ENCODE measurements at regions not wholly inside any gene's neighbourhood (a gene's known extent, or its start where the extent isn't known, plus 50 kb on each side); places are given as distances from the start of the nearest gene placed in this dataset.

- TF ChIP-seq CTCF (conservative IDR thresholded peaks at IDR 0.05 in 1 of 2, IDR thresholded peaks at IDR 0.05 in 1 of 2; ENCODE audit: extremely low read depth in 1 of 2, insufficient read depth in 1 of 2, low read depth in 1 of 2, low read length in 2 of 2), result no peak
- no peak for TF ChIP-seq EZH2 (IDR thresholded peaks at IDR 0.05; ENCODE audit: borderline replicate concordance, low read length)
Measured at GRCh38 chr13:103196356-103196755, 130.1 kb upstream of the SLC10A2 start.

Measured in mammary epithelial cell (primary cell).